Endodermal cell (in vitro differentiated cells): ENCODE measurements at regions not wholly inside any gene's neighbourhood (a gene's known extent, or its start where the extent isn't known, plus 50 kb on each side); places are given as distances from the start of the nearest gene placed in this dataset.

Experiments used
- DNase-seq: peaks from one replicate; pipeline ENCODE4 v3.0.0-alpha.2; 2017
- H3K27ac ChIP-seq: 2 replicates; pipeline ENCODE4 v1.5.1; 2013; ENCODE audit warnings: mild to moderate bottlenecking, low read depth, low read length, moderate library complexity
- H3K27me3 ChIP-seq: 2 replicates; pipeline ENCODE4 v1.6.1; 2013; ENCODE audit warnings: mild to moderate bottlenecking, low read length, moderate library complexity; ENCODE audit not compliant: insufficient read depth, control insufficient read depth, poor library complexity, severe bottlenecking
- H3K36me3 ChIP-seq: 2 replicates; pipeline ENCODE4 v1.7.0; 2013; ENCODE audit warnings: mild to moderate bottlenecking, low read length, moderate library complexity; ENCODE audit not compliant: control insufficient read depth, insufficient read depth
- H3K4me1 ChIP-seq: one replicate; pipeline ENCODE4 v1.7.0; 2013; ENCODE audit warnings: low read length; ENCODE audit not compliant: control insufficient read depth, insufficient read depth
- H3K4me3 ChIP-seq: 2 replicates; pipeline ENCODE4 v1.5.1; 2013; ENCODE audit warnings: mild to moderate bottlenecking, low read length, moderate library complexity
- H3K9ac ChIP-seq: 2 replicates; pipeline ENCODE4 v1.6.1; 2013; ENCODE audit warnings: mild to moderate bottlenecking, low read length, moderate library complexity; ENCODE audit not compliant: poor library complexity, severe bottlenecking; ENCODE audit errors: extremely low read depth
- H3K9me3 ChIP-seq: 2 replicates; pipeline ENCODE4 v1.6.1; 2013; ENCODE audit warnings: mild to moderate bottlenecking, low read length, moderate library complexity; ENCODE audit not compliant: control insufficient read depth
- H3K27ac Mint-ChIP-seq: 2 replicates; pipeline ENCODE4 v1.8.0; 2020; ENCODE audit warnings: mixed read lengths
- H3K27me3 Mint-ChIP-seq: 2 replicates; pipeline ENCODE4 v1.8.0; 2021; ENCODE audit warnings: mild to moderate bottlenecking, mixed read lengths; ENCODE audit not compliant: insufficient read depth
- H3K36me3 Mint-ChIP-seq: 2 replicates; pipeline ENCODE4 v1.8.0; 2020; ENCODE audit warnings: low read depth, mixed read lengths
- H3K4me1 Mint-ChIP-seq: 2 replicates; pipeline ENCODE4 v1.8.0; 2020; ENCODE audit warnings: mixed read lengths
- H3K4me3 Mint-ChIP-seq: 2 replicates; pipeline ENCODE4 v1.8.0; 2020; ENCODE audit warnings: mild to moderate bottlenecking, moderate library complexity, mixed read lengths
- H3K9me3 Mint-ChIP-seq: 2 replicates; pipeline ENCODE4 v1.8.0; 2020; ENCODE audit warnings: mild to moderate bottlenecking, mixed read lengths
- WGBS, 2 experiments: methylation state at CpG; one replicate each; pipeline versions ENCODE4 v1.1.5 to v1.1.7; 2013; ENCODE audit warnings: missing lambda C conversion rate in 2 of 2, mixed read lengths in 1 of 2; ENCODE audit not compliant: insufficient coverage in 1 of 2, insufficient read length in 1 of 2; 5-methylcytosine and 5-hydroxymethylcytosine counted together
- TF ChIP-seq, protein P1 (sequence below): fragments of 200-600 bp; sonication (generic); conservative IDR thresholded peaks from 2 replicates; pipeline ENCODE4 v1.5.0; 2021; ENCODE audit warnings: antibody characterized with exemption, mild to moderate bottlenecking

DNA sequence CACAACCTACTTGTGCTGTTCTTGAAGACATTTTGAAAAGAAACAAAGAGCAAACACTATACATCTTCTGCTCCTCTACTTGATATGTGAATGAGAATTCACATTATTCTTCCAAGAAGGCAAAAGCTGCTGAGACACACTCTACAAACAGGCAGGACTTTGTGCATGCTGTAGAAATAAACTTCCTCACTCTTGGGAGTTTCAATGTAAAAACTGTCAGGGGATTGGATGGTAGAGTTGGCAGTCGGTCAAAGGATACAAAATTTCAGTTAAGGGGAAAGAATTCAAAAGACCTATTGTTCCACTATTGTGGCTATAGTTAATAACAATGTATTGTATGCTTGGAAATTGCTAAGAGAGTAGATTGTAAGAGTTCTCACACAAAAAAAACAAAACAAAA lies 196.3 kb downstream of the MC4R start:
- H3K4me3 ChIP-seq = no peak overlapping the region
- WGBS, 2 experiments = 100% methylated on average over 1 of the region's 1 CpG; no CpG with 5 or more reads in 1 of the 2 experiments
- Mint-ChIP-seq H3K36me3 (no peaks in the 10 kb centered on the region), H3K27me3 (no peaks in the 10 kb centered on the region), H3K9me3 (peaks cover 3% of the 10 kb centered on the region), H3K4me1 (no peaks in the 10 kb centered on the region), H3K4me3 (no peak overlapping the region), H3K27ac (no peak overlapping the region)
- H3K4me1 ChIP-seq = no peaks in the 10 kb centered on the region
- H3K27me3 ChIP-seq = no peaks in the 10 kb centered on the region
- H3K36me3 ChIP-seq = no peaks in the 10 kb centered on the region
- H3K27ac ChIP-seq = peak overlapping the region; percentile 21
- H3K9me3 ChIP-seq = no peaks in the 10 kb centered on the region
- no peak for DNase-seq
- TF ChIP-seq, protein P1, sequence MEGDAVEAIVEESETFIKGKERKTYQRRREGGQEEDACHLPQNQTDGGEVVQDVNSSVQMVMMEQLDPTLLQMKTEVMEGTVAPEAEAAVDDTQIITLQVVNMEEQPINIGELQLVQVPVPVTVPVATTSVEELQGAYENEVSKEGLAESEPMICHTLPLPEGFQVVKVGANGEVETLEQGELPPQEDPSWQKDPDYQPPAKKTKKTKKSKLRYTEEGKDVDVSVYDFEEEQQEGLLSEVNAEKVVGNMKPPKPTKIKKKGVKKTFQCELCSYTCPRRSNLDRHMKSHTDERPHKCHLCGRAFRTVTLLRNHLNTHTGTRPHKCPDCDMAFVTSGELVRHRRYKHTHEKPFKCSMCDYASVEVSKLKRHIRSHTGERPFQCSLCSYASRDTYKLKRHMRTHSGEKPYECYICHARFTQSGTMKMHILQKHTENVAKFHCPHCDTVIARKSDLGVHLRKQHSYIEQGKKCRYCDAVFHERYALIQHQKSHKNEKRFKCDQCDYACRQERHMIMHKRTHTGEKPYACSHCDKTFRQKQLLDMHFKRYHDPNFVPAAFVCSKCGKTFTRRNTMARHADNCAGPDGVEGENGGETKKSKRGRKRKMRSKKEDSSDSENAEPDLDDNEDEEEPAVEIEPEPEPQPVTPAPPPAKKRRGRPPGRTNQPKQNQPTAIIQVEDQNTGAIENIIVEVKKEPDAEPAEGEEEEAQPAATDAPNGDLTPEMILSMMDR = no peak
- no peak overlapping the region for H3K9ac ChIP-seq

DNA sequence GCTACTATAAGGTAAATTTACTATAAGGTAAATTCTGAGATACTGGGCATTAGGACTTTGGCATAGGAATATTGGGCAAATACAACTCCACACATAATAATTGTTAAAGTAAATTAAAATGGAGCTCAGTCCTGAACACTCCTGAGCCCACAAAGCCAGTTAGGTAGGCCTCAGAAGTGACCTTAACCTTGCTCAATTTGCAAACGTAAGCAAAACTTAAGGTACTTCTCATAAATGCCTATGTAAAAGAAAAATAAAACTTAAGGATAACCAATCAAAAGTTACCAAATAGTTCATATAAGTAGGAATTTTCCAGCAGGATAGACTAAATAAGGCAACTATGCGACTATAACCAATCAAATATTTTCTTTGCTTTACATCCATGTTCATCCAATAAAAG lies 197.7 kb downstream of the MC4R start:
- H3K27me3 Mint-ChIP-seq = no peaks in the 10 kb centered on the region
- H3K27ac Mint-ChIP-seq = no peak overlapping the region
- Histone ChIP-seq H3K27me3 (no peaks in the 10 kb centered on the region), H3K4me3 (no peak overlapping the region), H3K9me3 (no peaks in the 10 kb centered on the region), H3K27ac (no peak overlapping the region), H3K9ac (no peak overlapping the region), H3K4me1 (no peaks in the 10 kb centered on the region), H3K36me3 (no peaks in the 10 kb centered on the region)
- no peaks in the 10 kb centered on the region for H3K4me1 Mint-ChIP-seq
- no peak overlapping the region for H3K4me3 Mint-ChIP-seq
- DNase-seq = no peak
- no peaks in the 10 kb centered on the region for H3K36me3 Mint-ChIP-seq
- 86 to 96% methylated on average over 1 to 2 of the region's 2 CpGs for WGBS, 2 experiments
- TF ChIP-seq, protein P1 = no peak
- peaks cover 3% of the 10 kb centered on the region for H3K9me3 Mint-ChIP-seq

GRCh38 chr18:60172030-60172429 lies 200.5 kb downstream of the MC4R start:
- Histone ChIP-seq H3K27ac (no peak overlapping the region), H3K9me3 (no peaks in the 10 kb centered on the region), H3K4me1 (no peaks in the 10 kb centered on the region), H3K27me3 (no peaks in the 10 kb centered on the region), H3K4me3 (no peak overlapping the region), H3K36me3 (no peaks in the 10 kb centered on the region), H3K9ac (no peak overlapping the region)
- Mint-ChIP-seq H3K27me3 (no peaks in the 10 kb centered on the region), H3K4me3 (no peak overlapping the region), H3K36me3 (no peaks in the 10 kb centered on the region), H3K4me1 (no peaks in the 10 kb centered on the region), H3K27ac (no peak overlapping the region), H3K9me3 (no peaks in the 10 kb centered on the region)
- TF ChIP-seq, protein P1 = no peak
- DNase-seq = no peak
- 100% methylated on average over 1 to 2 of the region's 2 CpGs for WGBS, 2 experiments
